Adrenal gland (tissue), 5 donors: ENCODE measurements at regions not wholly inside any gene's neighbourhood (a gene's known extent, or its start where the extent isn't known, plus 50 kb on each side); places are given as distances from the start of the nearest gene placed in this dataset.

Source experiments
- CTCF ChIP-seq, 6 experiments: fragments of 450-650 bp in 4 of 6; fragments of 200-600 bp in 2 of 6; sonication (generic) in 1 of 6; IDR thresholded peaks; 1 replicate in 5 of 6; 2 replicates in 1 of 6; pipeline versions ENCODE4 v1.5.1 to v1.8.0; 2016 to 2021; ENCODE audit warnings: antibody characterized with exemption in 6 of 6, mild to moderate bottlenecking in 2 of 6, moderate library complexity in 1 of 6
- POLR2A ChIP-seq, 2 donors: fragments of 450-650 bp; IDR thresholded peaks; one replicate each; pipeline ENCODE4 v1.6.1; 2017; ENCODE audit warnings: antibody characterized with exemption in 2 of 2, mild to moderate bottlenecking in 2 of 2, moderate library complexity in 1 of 2
- donor health status: DM: no; HTN: no; CAD: no.

GRCh38 chr9:73655831-73656230 lies 504.2 kb downstream of the ANXA1 start:
- TF ChIP-seq CTCF (IDR thresholded peaks at IDR 0.05) (no peak), POLR2A (IDR thresholded peaks at IDR 0.05) (no peak)
